A549 (cell line): ENCODE measurements at regions not wholly inside any gene's neighbourhood (a gene's known extent, or its start where the extent isn't known, plus 50 kb on each side); places are given as distances from the start of the nearest gene placed in this dataset.

Experiments
- ATAC-seq, 2 experiments: fragments of 200-7000 bp in 1 of 2; fragments of >200 bp in 1 of 2; cut with Nextera tagmentation in 1 of 2; cut with Tn5 transposase in 1 of 2; 3 replicates each; pipeline versions ENCODE4 v1.8.0 to v1.9.1; 2018 to 2020; ENCODE audit warnings: mild to moderate bottlenecking in 1 of 2, moderate library complexity in 1 of 2
- CTCF ChIA-PET: fragments of 300-600 bp; sonication (Branson Sonifier 250); formaldehyde crosslinking; extraction: SDS; loops from one replicate; lab custom pipeline; 2021; ENCODE audit warnings: antibody characterized with exemption, inconsistent platforms; lab: Yijun Ruan, JAX
- POLR2A ChIA-PET: fragments of 350-600 bp; formaldehyde crosslinking; extraction: SDS; loops from one replicate; lab custom pipeline; 2021; ENCODE audit warnings: antibody characterized with exemption, inconsistent platforms; lab: Yijun Ruan, JAX
- DNase-seq, 2 experiments: peaks; one replicate each; pipeline versions ENCODE4 v3.0.0 to v3.0.0-alpha.2; 2011 to 2016; ENCODE audit warnings: low read depth in 1 of 2, low spot score in 1 of 2
- FAIRE-seq: peaks from 2 replicates; lab custom pipeline; 2011; peaks lifted over from hg19 to GRCh38; lab: Jason Lieb, UNC
- H3K27ac ChIP-seq, 2 experiments: fragments of >200 bp; sonication (Bioruptor Twin); formaldehyde crosslinking; 3 replicates each; pipeline ENCODE4 v1.5.1; 2016 to 2017
- H3K4me1 ChIP-seq: fragments of >200 bp; sonication (Bioruptor Twin); formaldehyde crosslinking; 3 replicates; pipeline ENCODE4 v1.6.1; 2016
- H3K4me2 ChIP-seq: fragments of >200 bp; sonication (Bioruptor Twin); formaldehyde crosslinking; 3 replicates; pipeline ENCODE4 v1.6.1; 2016
- H3K4me3 ChIP-seq: fragments of >200 bp; sonication (Bioruptor Twin); formaldehyde crosslinking; 3 replicates; pipeline ENCODE4 v1.5.1; 2016
- H3K9me3 ChIP-seq: fragments of >200 bp; sonication (Bioruptor Twin); formaldehyde crosslinking; 3 replicates; pipeline ENCODE4 v1.6.1; 2016
- CEBPB ChIP-seq, 2 experiments: fragments of >200 bp in 1 of 2; sonication (Bioruptor Twin) in 1 of 2; formaldehyde crosslinking in 1 of 2; IDR thresholded peaks; 2 replicates each; pipeline ENCODE4 v1.6.1; 2012 to 2016
- CHD4 ChIP-seq: fragments of 200-600 bp; sonication (generic); IDR thresholded peaks from 2 replicates; pipeline ENCODE4 v1.6.1; 2016; ENCODE audit warnings: antibody characterized with exemption, mild to moderate bottlenecking, borderline replicate concordance
- EHF ChIP-seq: fragments of 250-450 bp; sonication (Bioruptor Pico); IDR thresholded peaks from 2 replicates; pipeline ENCODE4 v1.5.0; 2020; ENCODE audit warnings: mild to moderate bottlenecking
- EHMT2 ChIP-seq: fragments of 200-600 bp; sonication (generic); IDR thresholded peaks from 2 replicates; pipeline ENCODE4 v1.6.1; 2016; ENCODE audit warnings: antibody characterized with exemption, low read depth, mild to moderate bottlenecking, moderate library complexity
- ELK1 ChIP-seq: fragments of 150-350 bp; IDR thresholded peaks from 2 replicates; pipeline ENCODE4 v1.6.1; 2014; ENCODE audit warnings: low read depth, mild to moderate bottlenecking, low read length
- ESRRA ChIP-seq: fragments of 150-350 bp; IDR thresholded peaks from 2 replicates; pipeline ENCODE4 v1.6.1; 2014; ENCODE audit warnings: mild to moderate bottlenecking, low read length, borderline replicate concordance
- FOSL2 ChIP-seq, 2 experiments: fragments of 450-650 bp in 1 of 2; fragments of >200 bp in 1 of 2; sonication (Bioruptor Twin) in 1 of 2; formaldehyde crosslinking; IDR thresholded peaks; 2 replicates each; pipeline versions ENCODE4 v1.5.0 to v1.6.1; 2016 to 2020; ENCODE audit warnings: mild to moderate bottlenecking in 1 of 2, moderate library complexity in 1 of 2
- GATA3 ChIP-seq: IDR thresholded peaks from 2 replicates; pipeline ENCODE4 v1.6.1; 2012; ENCODE audit warnings: borderline replicate concordance
- HEYL ChIP-seq: fragments of 250-450 bp; sonication (Bioruptor Pico); IDR thresholded peaks from 2 replicates; pipeline ENCODE4 v1.8.0; 2021; ENCODE audit warnings: mild to moderate bottlenecking, moderate library complexity
- HOXB13 ChIP-seq: fragments of 250-450 bp; sonication (Bioruptor Pico); IDR thresholded peaks from 2 replicates; pipeline ENCODE4 v1.5.0; 2020; ENCODE audit warnings: low read depth, mild to moderate bottlenecking, moderate library complexity
- KDM1A ChIP-seq: fragments of 200-600 bp; sonication (generic); IDR thresholded peaks from 2 replicates; pipeline ENCODE4 v1.6.1; 2016; ENCODE audit warnings: low read depth, mild to moderate bottlenecking
- KDM5A ChIP-seq: fragments of 200-600 bp; sonication (generic); IDR thresholded peaks from 2 replicates; pipeline ENCODE4 v1.6.1; 2016; ENCODE audit warnings: antibody characterized with exemption, mild to moderate bottlenecking
- MAFK ChIP-seq: fragments of 450-650 bp; IDR thresholded peaks from 2 replicates; pipeline ENCODE4 v1.6.1; 2014; ENCODE audit not compliant: partially characterized antibody
- MAX ChIP-seq: IDR thresholded peaks from 2 replicates; pipeline ENCODE4 v1.6.1; 2012
- MAZ ChIP-seq: fragments of 150-350 bp; IDR thresholded peaks from 2 replicates; pipeline ENCODE4 v1.6.1; 2014; ENCODE audit warnings: antibody characterized with exemption, low read depth, low read length, borderline replicate concordance
- NPAS2 ChIP-seq: fragments of 250-450 bp; sonication (Bioruptor Pico); IDR thresholded peaks from 2 replicates; pipeline ENCODE4 v1.8.0; 2022; ENCODE audit warnings: mild to moderate bottlenecking, moderate library complexity, borderline replicate concordance
- PHF8 ChIP-seq: fragments of 200-600 bp; sonication (generic); IDR thresholded peaks from 2 replicates; pipeline ENCODE4 v1.6.1; 2016; ENCODE audit warnings: low read depth, mild to moderate bottlenecking, antibody characterized with exemption, moderate library complexity, borderline replicate concordance
- POLR2A ChIP-seq: IDR thresholded peaks from 2 replicates; pipeline ENCODE4 v1.6.1; 2012; ENCODE audit warnings: mild to moderate bottlenecking, low read length
- RCOR1 ChIP-seq: fragments of 150-350 bp; IDR thresholded peaks from 2 replicates; pipeline ENCODE4 v1.6.1; 2014; ENCODE audit warnings: antibody characterized with exemption, low read length, low read depth
- RFX5 ChIP-seq: fragments of 450-650 bp; IDR thresholded peaks from 2 replicates; pipeline ENCODE4 v1.7.1; 2014; ENCODE audit warnings: antibody characterized with exemption, mild to moderate bottlenecking, moderate library complexity
- SREBF2 ChIP-seq: fragments of 450-650 bp; IDR thresholded peaks from 2 replicates; pipeline ENCODE4 v1.6.1; 2014; ENCODE audit warnings: mild to moderate bottlenecking, moderate library complexity
- TFCP2L1 ChIP-seq: fragments of 250-450 bp; sonication (Bioruptor Pico); IDR thresholded peaks from 2 replicates; pipeline ENCODE4 v1.5.0; 2021; ENCODE audit warnings: mild to moderate bottlenecking
- ZNF302 ChIP-seq: fragments of 250-450 bp; sonication (Bioruptor Pico); IDR thresholded peaks from 2 replicates; pipeline ENCODE4 v1.9.0; 2021; ENCODE audit warnings: inconsistent platforms, mild to moderate bottlenecking, moderate library complexity
- WGBS: methylation state at CpG from one replicate; pipeline ENCODE4 v1.1.6; 2017; ENCODE audit errors: missing lambda C conversion rate; 5-methylcytosine and 5-hydroxymethylcytosine counted together
- TF ChIP-seq, protein P1 (sequence below): fragments of 250-450 bp; sonication (Bioruptor Pico); IDR thresholded peaks from 2 replicates; pipeline ENCODE4 v1.5.0; 2021; ENCODE audit warnings: mild to moderate bottlenecking, moderate library complexity, borderline replicate concordance
- TF ChIP-seq, protein P2 (sequence below): fragments of 250-450 bp; sonication (Bioruptor Pico); IDR thresholded peaks from 2 replicates; pipeline ENCODE4 v1.5.0; 2020; ENCODE audit warnings: low read depth, mild to moderate bottlenecking, moderate library complexity
- TF ChIP-seq, protein P3 (sequence below): fragments of >200 bp; sonication (Bioruptor Twin); formaldehyde crosslinking; IDR thresholded peaks from 2 replicates; pipeline ENCODE4 v1.6.1; 2016
- TF ChIP-seq, protein P4 (sequence below): fragments of 450-650 bp; IDR thresholded peaks from 2 replicates; pipeline ENCODE4 v1.6.1; 2014; ENCODE audit warnings: antibody characterized with exemption

DNA sequence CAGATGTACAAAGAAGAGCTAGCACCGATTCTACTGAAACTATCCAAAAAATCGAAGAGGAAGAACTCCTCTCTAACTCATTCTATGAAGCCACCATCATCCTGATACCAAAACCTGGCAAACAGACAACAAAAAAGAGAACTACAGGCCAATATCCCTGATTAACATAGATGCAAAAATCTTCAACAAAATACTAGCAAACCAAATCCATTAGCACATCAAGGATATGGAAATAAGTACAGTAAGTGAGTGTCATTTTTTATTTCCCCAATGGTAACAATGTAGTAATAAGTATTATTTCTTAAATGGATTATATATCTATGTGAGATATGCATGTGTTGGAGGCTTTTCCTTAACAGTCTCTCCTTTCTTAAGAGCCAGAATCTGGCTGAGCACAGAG, 134.5 kb upstream of the SMLR1 start:
- Histone ChIP-seq H3K4me2 (no peak overlapping the region), H3K27ac (no peak overlapping the region), H3K4me3 (no peak overlapping the region), H3K4me1 (no peaks in the 10 kb centered on the region), H3K9me3 (no peaks in the 10 kb centered on the region)
- TF ChIP-seq, protein P1, sequence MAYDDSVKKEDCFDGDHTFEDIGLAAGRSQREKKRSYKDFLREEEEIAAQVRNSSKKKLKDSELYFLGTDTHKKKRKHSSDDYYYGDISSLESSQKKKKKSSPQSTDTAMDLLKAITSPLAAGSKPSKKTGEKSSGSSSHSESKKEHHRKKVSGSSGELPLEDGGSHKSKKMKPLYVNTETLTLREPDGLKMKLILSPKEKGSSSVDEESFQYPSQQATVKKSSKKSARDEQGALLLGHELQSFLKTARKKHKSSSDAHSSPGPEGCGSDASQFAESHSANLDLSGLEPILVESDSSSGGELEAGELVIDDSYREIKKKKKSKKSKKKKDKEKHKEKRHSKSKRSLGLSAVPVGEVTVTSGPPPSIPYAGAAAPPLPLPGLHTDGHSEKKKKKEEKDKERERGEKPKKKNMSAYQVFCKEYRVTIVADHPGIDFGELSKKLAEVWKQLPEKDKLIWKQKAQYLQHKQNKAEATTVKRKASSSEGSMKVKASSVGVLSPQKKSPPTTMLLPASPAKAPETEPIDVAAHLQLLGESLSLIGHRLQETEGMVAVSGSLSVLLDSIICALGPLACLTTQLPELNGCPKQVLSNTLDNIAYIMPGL: no peak
- TF ChIP-seq CEBPB (IDR thresholded peaks at IDR 0.05): no peak
- no peak for TF ChIP-seq RFX5
- TF ChIP-seq, protein P2, sequence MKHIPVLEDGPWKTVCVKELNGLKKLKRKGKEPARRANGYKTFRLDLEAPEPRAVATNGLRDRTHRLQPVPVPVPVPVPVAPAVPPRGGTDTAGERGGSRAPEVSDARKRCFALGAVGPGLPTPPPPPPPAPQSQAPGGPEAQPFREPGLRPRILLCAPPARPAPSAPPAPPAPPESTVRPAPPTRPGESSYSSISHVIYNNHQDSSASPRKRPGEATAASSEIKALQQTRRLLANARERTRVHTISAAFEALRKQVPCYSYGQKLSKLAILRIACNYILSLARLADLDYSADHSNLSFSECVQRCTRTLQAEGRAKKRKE (CRISPR knock-in tag): no peak
- no peak for TF ChIP-seq HEYL (CRISPR knock-in tag)
- TF ChIP-seq ESRRA: no peak
- TF ChIP-seq GATA3: no peak
- TF ChIP-seq RCOR1: no peak
- no peak for TF ChIP-seq EHF
- no peak for TF ChIP-seq NPAS2 (CRISPR knock-in tag)
- TF ChIP-seq KDM1A: no peak
- TF ChIP-seq PHF8: no peak
- no peak for TF ChIP-seq MAZ
- no peak for TF ChIP-seq ZNF302 (CRISPR knock-in tag)
- no peak for TF ChIP-seq MAX
- DNase-seq (no peak), ATAC-seq (no peak), FAIRE-seq (no peak)
- POLR2A ChIA-PET: no interaction called here
- CTCF ChIA-PET: no interaction called here
- 0% methylated on average over 2 of the region's 2 CpGs for WGBS

GRCh38 chr6:130693944-130694343, 133.3 kb upstream of the SMLR1 start:
- 27% methylated on average over 2 of the region's 2 CpGs for WGBS
- no peak for ATAC-seq
- no peak overlapping the region for H3K27ac ChIP-seq
- no peak for DNase-seq
- POLR2A ChIA-PET: no interaction called here
- CTCF ChIA-PET: no interaction called here
- no peaks in the 10 kb centered on the region for H3K9me3 ChIP-seq
- no peak for FAIRE-seq
- no peak for TF ChIP-seq ZNF302 (CRISPR knock-in tag)
- TF ChIP-seq POLR2A: no peak
- TF ChIP-seq, protein P3, sequence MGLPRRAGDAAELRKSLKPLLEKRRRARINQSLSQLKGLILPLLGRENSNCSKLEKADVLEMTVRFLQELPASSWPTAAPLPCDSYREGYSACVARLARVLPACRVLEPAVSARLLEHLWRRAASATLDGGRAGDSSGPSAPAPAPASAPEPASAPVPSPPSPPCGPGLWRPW: no peak
- TF ChIP-seq MAFK: no peak
- TF ChIP-seq TFCP2L1 (CRISPR knock-in tag): no peak
- no peak for TF ChIP-seq FOSL2 (IDR thresholded peaks at IDR 0.05)
- no peak for TF ChIP-seq FOSL2 (CRISPR knock-in tag; IDR thresholded peaks at IDR 0.05)
- TF ChIP-seq PHF8: no peak
- no peak for TF ChIP-seq KDM5A
- no peak for TF ChIP-seq HOXB13 (CRISPR knock-in tag)
- no peak for TF ChIP-seq RFX5
- no peak for TF ChIP-seq EHMT2
- no peak for TF ChIP-seq CHD4
- TF ChIP-seq SREBF2: no peak
- TF ChIP-seq, protein P4, sequence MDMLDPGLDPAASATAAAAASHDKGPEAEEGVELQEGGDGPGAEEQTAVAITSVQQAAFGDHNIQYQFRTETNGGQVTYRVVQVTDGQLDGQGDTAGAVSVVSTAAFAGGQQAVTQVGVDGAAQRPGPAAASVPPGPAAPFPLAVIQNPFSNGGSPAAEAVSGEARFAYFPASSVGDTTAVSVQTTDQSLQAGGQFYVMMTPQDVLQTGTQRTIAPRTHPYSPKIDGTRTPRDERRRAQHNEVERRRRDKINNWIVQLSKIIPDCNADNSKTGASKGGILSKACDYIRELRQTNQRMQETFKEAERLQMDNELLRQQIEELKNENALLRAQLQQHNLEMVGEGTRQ: no peak
- TF ChIP-seq ELK1: no peak
- no peak overlapping the region for H3K4me3 ChIP-seq
- H3K4me1 ChIP-seq: no peaks in the 10 kb centered on the region
- H3K4me2 ChIP-seq: no peak overlapping the region
